ENCODE measurements at regions not wholly inside any gene's neighbourhood (a gene's known extent, or its start where the extent isn't known, plus 50 kb on each side); places are given as distances from the start of the nearest gene placed in this dataset.
"Not testable (repeated sequence)": the region's sequence is repeated elsewhere in the genome, so short reads cannot be mapped to it uniquely, and the experiment has no call there.

- H3K4me3 ChIP-seq (ENCODE audit: low read depth, low read length, poor library complexity, severe bottlenecking); BruUV-seq (replicated peaks); H3K36me3 ChIP-seq (ENCODE audit: insufficient read depth, low read length, poor library complexity, severe bottlenecking); H3K4me1 ChIP-seq (ENCODE audit: insufficient read depth, low read length, poor library complexity, severe bottlenecking); H3K27me3 ChIP-seq (replicated peaks; ENCODE audit: insufficient read depth, low read depth, low read length, poor library complexity); intact Hi-C loops (cut with micrococcal nuclease; ENCODE audit: unreplicated experiment); H3K9me3 ChIP-seq (ENCODE audit: low read depth, low read length, poor library complexity, severe bottlenecking); H3K27ac ChIP-seq (ENCODE audit: low read depth, low read length, poor library complexity, severe bottlenecking); POLR2A ChIA-PET (ENCODE audit: low non-redundant PET); DNase-seq (ENCODE audit: low spot score); CTCF ChIA-PET: not testable (repeated sequence)
These were observed 191.4 kb downstream of the POTEM start for GRCh38 chr14:19158588-19158987.

GRCh38 chr14:19159003-19159625 is 191.9 kb downstream of the POTEM start:
- DNase-seq (ENCODE audit: low spot score); intact Hi-C loops (cut with micrococcal nuclease; ENCODE audit: unreplicated experiment); H3K27me3 ChIP-seq (replicated peaks; ENCODE audit: insufficient read depth, low read depth, low read length, poor library complexity); POLR2A ChIA-PET (ENCODE audit: low non-redundant PET); H3K36me3 ChIP-seq (ENCODE audit: insufficient read depth, low read length, poor library complexity, severe bottlenecking); H3K9me3 ChIP-seq (ENCODE audit: low read depth, low read length, poor library complexity, severe bottlenecking); H3K4me1 ChIP-seq (ENCODE audit: insufficient read depth, low read length, poor library complexity, severe bottlenecking); H3K4me3 ChIP-seq (ENCODE audit: low read depth, low read length, poor library complexity, severe bottlenecking); BruUV-seq (replicated peaks); CTCF ChIA-PET; H3K27ac ChIP-seq (ENCODE audit: low read depth, low read length, poor library complexity, severe bottlenecking): not testable (repeated sequence)

GRCh38 chr14:19160379-19160778 is 193.1 kb downstream of the POTEM start:
- DNase-seq (ENCODE audit: low spot score); BruUV-seq (replicated peaks); H3K4me3 ChIP-seq (ENCODE audit: low read depth, low read length, poor library complexity, severe bottlenecking); H3K4me1 ChIP-seq (ENCODE audit: insufficient read depth, low read length, poor library complexity, severe bottlenecking); H3K36me3 ChIP-seq (ENCODE audit: insufficient read depth, low read length, poor library complexity, severe bottlenecking); H3K9me3 ChIP-seq (ENCODE audit: low read depth, low read length, poor library complexity, severe bottlenecking); CTCF ChIA-PET; H3K27ac ChIP-seq (ENCODE audit: low read depth, low read length, poor library complexity, severe bottlenecking); intact Hi-C loops (cut with micrococcal nuclease; ENCODE audit: unreplicated experiment); H3K27me3 ChIP-seq (replicated peaks; ENCODE audit: insufficient read depth, low read depth, low read length, poor library complexity); POLR2A ChIA-PET (ENCODE audit: low non-redundant PET): not testable (repeated sequence)

GRCh38 chr14:19161251-19162033 is 194.2 kb downstream of the POTEM start:
- H3K4me3 ChIP-seq (ENCODE audit: low read depth, low read length, poor library complexity, severe bottlenecking); CTCF ChIA-PET; H3K36me3 ChIP-seq (ENCODE audit: insufficient read depth, low read length, poor library complexity, severe bottlenecking); H3K4me1 ChIP-seq (ENCODE audit: insufficient read depth, low read length, poor library complexity, severe bottlenecking); POLR2A ChIA-PET (ENCODE audit: low non-redundant PET); BruUV-seq (replicated peaks); DNase-seq (ENCODE audit: low spot score); H3K9me3 ChIP-seq (ENCODE audit: low read depth, low read length, poor library complexity, severe bottlenecking); intact Hi-C loops (cut with micrococcal nuclease; ENCODE audit: unreplicated experiment); H3K27ac ChIP-seq (ENCODE audit: low read depth, low read length, poor library complexity, severe bottlenecking); H3K27me3 ChIP-seq (replicated peaks; ENCODE audit: insufficient read depth, low read depth, low read length, poor library complexity): not testable (repeated sequence)

GRCh38 chr14:19162034-19162706 is 194.9 kb downstream of the POTEM start:
- H3K27ac ChIP-seq (ENCODE audit: low read depth, low read length, poor library complexity, severe bottlenecking); H3K4me1 ChIP-seq (ENCODE audit: insufficient read depth, low read length, poor library complexity, severe bottlenecking); H3K27me3 ChIP-seq (replicated peaks; ENCODE audit: insufficient read depth, low read depth, low read length, poor library complexity); DNase-seq (ENCODE audit: low spot score); POLR2A ChIA-PET (ENCODE audit: low non-redundant PET); BruUV-seq (replicated peaks); H3K9me3 ChIP-seq (ENCODE audit: low read depth, low read length, poor library complexity, severe bottlenecking); H3K36me3 ChIP-seq (ENCODE audit: insufficient read depth, low read length, poor library complexity, severe bottlenecking); CTCF ChIA-PET; H3K4me3 ChIP-seq (ENCODE audit: low read depth, low read length, poor library complexity, severe bottlenecking); intact Hi-C loops (cut with micrococcal nuclease; ENCODE audit: unreplicated experiment): not testable (repeated sequence)

- BruUV-seq (replicated peaks); intact Hi-C loops (cut with micrococcal nuclease; ENCODE audit: unreplicated experiment); H3K4me1 ChIP-seq (ENCODE audit: insufficient read depth, low read length, poor library complexity, severe bottlenecking); H3K4me3 ChIP-seq (ENCODE audit: low read depth, low read length, poor library complexity, severe bottlenecking); DNase-seq (ENCODE audit: low spot score); CTCF ChIA-PET; H3K27ac ChIP-seq (ENCODE audit: low read depth, low read length, poor library complexity, severe bottlenecking); POLR2A ChIA-PET (ENCODE audit: low non-redundant PET); H3K27me3 ChIP-seq (replicated peaks; ENCODE audit: insufficient read depth, low read depth, low read length, poor library complexity); H3K36me3 ChIP-seq (ENCODE audit: insufficient read depth, low read length, poor library complexity, severe bottlenecking): not testable (repeated sequence)
- peaks cover 16% of the 10 kb centered on the region for H3K9me3 ChIP-seq (ENCODE audit: low read depth, low read length, poor library complexity, severe bottlenecking)
These were observed 195.7 kb downstream of the POTEM start for GRCh38 chr14:19162920-19163319.

GRCh38 chr14:19163891-19164290 is 196.7 kb downstream of the POTEM start:
- H3K36me3 ChIP-seq (ENCODE audit: insufficient read depth, low read length, poor library complexity, severe bottlenecking); BruUV-seq (replicated peaks); intact Hi-C loops (cut with micrococcal nuclease; ENCODE audit: unreplicated experiment); H3K4me3 ChIP-seq (ENCODE audit: low read depth, low read length, poor library complexity, severe bottlenecking); CTCF ChIA-PET; H3K27me3 ChIP-seq (replicated peaks; ENCODE audit: insufficient read depth, low read depth, low read length, poor library complexity); DNase-seq (ENCODE audit: low spot score); H3K4me1 ChIP-seq (ENCODE audit: insufficient read depth, low read length, poor library complexity, severe bottlenecking); H3K27ac ChIP-seq (ENCODE audit: low read depth, low read length, poor library complexity, severe bottlenecking); POLR2A ChIA-PET (ENCODE audit: low non-redundant PET): not testable (repeated sequence)
- H3K9me3 ChIP-seq (ENCODE audit: low read depth, low read length, poor library complexity, severe bottlenecking): peaks cover 23% of the 10 kb centered on the region

Data from A673 (cell line).